ENCODE measurements at regions not wholly inside any gene's neighbourhood (a gene's known extent, or its start where the extent isn't known, plus 50 kb on each side); places are given as distances from the start of the nearest gene placed in this dataset.
"Not testable (repeated sequence)": the region's sequence is repeated elsewhere in the genome, so short reads cannot be mapped to it uniquely, and the experiment has no call there.

GRCh38 chr2:12560618-12561017 lies 156.1 kb upstream of the TRIB2 start:
- TF ChIP-seq CTCF (conservative IDR thresholded peaks at IDR 0.05; ENCODE audit: low read depth, low read length): no peak
- H3K4me3 ChIP-seq (ENCODE audit: low read depth, low read length): no peak overlapping the region
- no peak for DNase-seq (ENCODE audit: low read depth)

GRCh38 chr2:12567411-12567810 lies 149.3 kb upstream of the TRIB2 start:
- no peak for DNase-seq (ENCODE audit: low read depth)
- no peak for TF ChIP-seq CTCF (conservative IDR thresholded peaks at IDR 0.05; ENCODE audit: low read depth, low read length)
- H3K4me3 ChIP-seq (ENCODE audit: low read depth, low read length): no peak overlapping the region

GRCh38 chr2:12569510-12569909 lies 147.2 kb upstream of the TRIB2 start:
- DNase-seq (ENCODE audit: low read depth); H3K4me3 ChIP-seq (ENCODE audit: low read depth, low read length): not testable (repeated sequence)

- DNase-seq (ENCODE audit: low read depth): not testable (repeated sequence)
These were observed 146.8 kb upstream of the TRIB2 start for GRCh38 chr2:12569929-12570328.

GRCh38 chr2:12577091-12577490 lies 139.6 kb upstream of the TRIB2 start:
- no peak for DNase-seq (ENCODE audit: low read depth)
- no peak for TF ChIP-seq CTCF (conservative IDR thresholded peaks at IDR 0.05; ENCODE audit: low read depth, low read length)
- H3K4me3 ChIP-seq (ENCODE audit: low read depth, low read length): no peak overlapping the region

More at GRCh38 chr2:12569929-12570328, 146.8 kb upstream of the TRIB2 start:
- not testable (repeated sequence) for H3K4me3 ChIP-seq (ENCODE audit: low read depth, low read length)

GRCh38 chr2:12577567-12578253 lies 139.0 kb upstream of the TRIB2 start:
- H3K4me3 ChIP-seq (ENCODE audit: low read depth, low read length): no peak overlapping the region
- no peak for TF ChIP-seq CTCF (conservative IDR thresholded peaks at IDR 0.05; ENCODE audit: low read depth, low read length)
- no peak for DNase-seq (ENCODE audit: low read depth)

GRCh38 chr2:12579018-12579417 lies 137.7 kb upstream of the TRIB2 start:
- DNase-seq (ENCODE audit: low read depth): no peak
- TF ChIP-seq CTCF (conservative IDR thresholded peaks at IDR 0.05; ENCODE audit: low read depth, low read length): no peak
- no peak overlapping the region for H3K4me3 ChIP-seq (ENCODE audit: low read depth, low read length)

GRCh38 chr2:12584338-12584737 lies 132.4 kb upstream of the TRIB2 start:
- no peak for TF ChIP-seq CTCF (conservative IDR thresholded peaks at IDR 0.05; ENCODE audit: low read depth, low read length)
- H3K4me3 ChIP-seq (ENCODE audit: low read depth, low read length): no peak overlapping the region
- no peak for DNase-seq (ENCODE audit: low read depth)

Measured in epithelial cell of proximal tubule (primary cell).